OCI-LY7 (cell line): ENCODE measurements at regions not wholly inside any gene's neighbourhood (a gene's known extent, or its start where the extent isn't known, plus 50 kb on each side); places are given as distances from the start of the nearest gene placed in this dataset.

Experiments
- CTCF ChIP-seq: fragments of 200-600 bp; sonication (generic); conservative IDR thresholded peaks from 2 replicates; pipeline ENCODE4 v1.5.1; 2014; ENCODE audit warnings: mild to moderate bottlenecking, antibody characterized with exemption, low read length, moderate library complexity, mixed read lengths
- EZH2phosphoT487 ChIP-seq: fragments of 200-600 bp; sonication (generic); IDR thresholded peaks from 2 replicates; pipeline ENCODE4 v1.6.1; 2018; ENCODE audit warnings: low read depth, borderline replicate concordance, mild to moderate bottlenecking, mixed run types, antibody characterized with exemption, low read length, moderate library complexity, mixed read lengths

- TF ChIP-seq CTCF, result no peak
- TF ChIP-seq EZH2phosphoT487, result no peak
Measured at GRCh38 chr6:167770291-167770955, 56.3 kb upstream of the AFDN start.
